ENCODE measurements at regions not wholly inside any gene's neighbourhood (a gene's known extent, or its start where the extent isn't known, plus 50 kb on each side); places are given as distances from the start of the nearest gene placed in this dataset.

- H3K36me3 ChIP-seq (ENCODE audit: control insufficient read depth in 2 of 4, insufficient read depth in 4 of 4, low read length in 3 of 4): no peaks in the 10 kb centered on the region
- H3K23me2 ChIP-seq (ENCODE audit: low read depth, low read length): no peaks in the 10 kb centered on the region
- no peak overlapping the region for H3K9ac ChIP-seq (replicated peaks in 1 of 4; ENCODE audit: extremely low read depth in 1 of 4, low read depth in 3 of 4, low read length in 3 of 4)
- FAIRE-seq: no peak
- CTCF ChIA-PET (ENCODE audit: partially characterized antibody): no interaction called here
- no peak overlapping the region for H3K23ac ChIP-seq (ENCODE audit: insufficient read length)
- H4K20me1 ChIP-seq (replicated peaks in 1 of 2; ENCODE audit: control insufficient read depth in 1 of 2, insufficient read depth in 2 of 2, low read length in 2 of 2): no peaks in the 10 kb centered on the region
- H3K4me2 ChIP-seq (ENCODE audit: insufficient read depth in 1 of 2, low read depth in 2 of 2, low read length in 2 of 2): no peak overlapping the region
- H3K27me3 ChIP-seq (replicated peaks in 1 of 4; ENCODE audit: control insufficient read depth in 3 of 4, extremely low read depth in 1 of 4, insufficient read depth in 3 of 4, low read length in 3 of 4): no peaks in the 10 kb centered on the region
- peaks cover 0 to 6% of the 10 kb centered on the region in 2 experiments; a peak in 1 of 4 replicates for H3K9me3 ChIP-seq (ENCODE audit: insufficient read depth in 2 of 2, low read depth in 1 of 2, low read length in 1 of 2)
- no peak overlapping the region for H4K91ac ChIP-seq (replicated peaks; ENCODE audit: insufficient read length, low read length)
- no peak overlapping the region for H4K8ac ChIP-seq (ENCODE audit: extremely low read depth, insufficient read depth, low read length)
- H2AK5ac ChIP-seq (ENCODE audit: low read depth, low read length): no peak overlapping the region
- H3K79me2 ChIP-seq (ENCODE audit: control insufficient read depth in 1 of 2, insufficient read depth in 2 of 2, low read length in 2 of 2): no peaks in the 10 kb centered on the region
- H3K27ac ChIP-seq (ENCODE audit: low read depth, low read length): no peak overlapping the region
- H2BK5ac ChIP-seq (ENCODE audit: low read depth, low read length): no peak overlapping the region
- no peak overlapping the region for H2BK120ac ChIP-seq (replicated peaks; ENCODE audit: low read depth, low read length)
- H3K4me3 ChIP-seq (ENCODE audit: extremely low read depth in 1 of 4, insufficient read depth in 2 of 4, low read depth in 3 of 4, low read length in 4 of 4): no peak overlapping the region
- H2BK15ac ChIP-seq (ENCODE audit: low read length): no peak overlapping the region
- H3K79me1 ChIP-seq (ENCODE audit: low read depth, low read length): no peaks in the 10 kb centered on the region
- H4K5ac ChIP-seq (ENCODE audit: insufficient read length, low read depth, low read length): no peak overlapping the region
- H2BK20ac ChIP-seq (ENCODE audit: low read length): no peak overlapping the region
- no peak overlapping the region for H2BK12ac ChIP-seq (ENCODE audit: low read depth, low read length)
- no peak overlapping the region for H3K4ac ChIP-seq (replicated peaks; ENCODE audit: insufficient read length, low read depth, low read length)
- H2AFZ ChIP-seq (ENCODE audit: low read length): no peak overlapping the region
- peaks cover 0 to 4% (median 0%) of the 10 kb centered on the region in 4 experiments; a peak in 2 of 7 replicates for H3K4me1 ChIP-seq (replicated peaks in 1 of 4; ENCODE audit: control insufficient read depth in 3 of 4, insufficient read depth in 4 of 4, low read length in 3 of 4)
- no peak overlapping the region for H3K18ac ChIP-seq (ENCODE audit: extremely low read depth, low read length)
- no peak for DNase-seq (ENCODE audit: low read depth in 1 of 2, low spot score in 2 of 2)
- POLR2A ChIA-PET (ENCODE audit: partially characterized antibody): no interaction called here
- no peak overlapping the region for H3K56ac ChIP-seq (replicated peaks; ENCODE audit: insufficient read length, low read depth, low read length)
- WGBS, 2 experiments (ENCODE audit: extremely low coverage in 1 of 2, insufficient coverage in 1 of 2, insufficient read length in 1 of 2, insufficient replicate concordance in 2 of 2, low coverage in 1 of 2, low lambda C conversion rate in 2 of 2, missing lambda C conversion rate in 1 of 2): 74% methylated on average over 1 of the region's 1 CpG; no CpG with 5 or more reads in 1 of the 2 experiments
- no peak for TF ChIP-seq CHD7 (IDR thresholded peaks at IDR 0.05; ENCODE audit: insufficient replicate concordance, low read length)
- no peak overlapping the region for H3K14ac ChIP-seq (ENCODE audit: insufficient read length)
These were observed 84.8 kb upstream of the POU3F3 start for GRCh38 chr2:104769096-104769495.

Data from H1 (cell line).